ENCODE measurements at regions not wholly inside any gene's neighbourhood (a gene's known extent, or its start where the extent isn't known, plus 50 kb on each side); places are given as distances from the start of the nearest gene placed in this dataset.

- intact Hi-C loops (cut with DNase I), result loop anchor here in 1 of 2 donors (10.0 kb wide), 1 partner anchor 889 kb away; no protein-coding TSS in a partner anchor
- no peak for DNase-seq (ENCODE audit: low spot score)
These were observed 495.5 kb upstream of the ZFHX3 start for GRCh38 chr16:73543331-73543969.

- intact Hi-C loops (cut with DNase I), result loop anchor here in 1 of 2 donors (10.0 kb wide), 1 partner anchor 888 kb away; no protein-coding TSS in a partner anchor
- no peak for DNase-seq (ENCODE audit: low spot score)
These were observed 495.0 kb upstream of the ZFHX3 start for GRCh38 chr16:73542885-73543284.

GRCh38 chr16:73537921-73538320 lies 490.0 kb upstream of the ZFHX3 start:
- intact Hi-C loops (cut with DNase I), result no loop called here
- no peak for DNase-seq (ENCODE audit: low spot score)

GRCh38 chr16:73536931-73537330 lies 489.0 kb upstream of the ZFHX3 start:
- intact Hi-C loops (cut with DNase I), result no loop called here
- no peak for DNase-seq (ENCODE audit: low spot score)

- intact Hi-C loops (cut with DNase I), result no loop called here
These were observed 483.1 kb upstream of the ZFHX3 start for GRCh38 chr16:73531021-73531420.

DNA sequence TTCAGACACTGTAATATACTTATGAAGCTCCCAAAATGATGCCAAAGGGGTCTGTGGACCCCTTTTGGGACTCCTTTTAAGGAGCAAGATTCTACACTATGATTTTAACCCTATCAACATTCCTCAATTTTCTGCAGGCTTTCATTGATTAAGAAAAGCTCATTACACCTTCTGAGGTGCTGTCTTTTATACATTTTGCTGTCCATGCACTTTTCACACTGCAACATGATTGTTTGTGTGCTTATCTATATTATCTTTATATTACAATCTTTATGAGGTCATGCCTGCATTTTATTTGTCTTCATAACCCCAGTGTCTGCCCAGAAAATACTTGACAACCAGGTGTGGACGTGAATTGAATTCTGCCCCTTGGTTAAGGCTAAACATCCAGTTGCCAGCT lies 482.6 kb upstream of the ZFHX3 start:
- DNase-seq (ENCODE audit: low spot score), result no peak
- intact Hi-C loops (cut with DNase I), result no loop called here

More at GRCh38 chr16:73531021-73531420, 483.1 kb upstream of the ZFHX3 start:
- DNase-seq (ENCODE audit: low spot score), result no peak

GRCh38 chr16:73529303-73530012 lies 481.5 kb upstream of the ZFHX3 start:
- DNase-seq (ENCODE audit: low spot score), result no peak
- intact Hi-C loops (cut with DNase I), result no loop called here

- intact Hi-C loops (cut with DNase I), result no loop called here
- DNase-seq (ENCODE audit: low spot score), result no peak
These were observed 479.3 kb upstream of the ZFHX3 start for GRCh38 chr16:73527187-73527586.

DNA sequence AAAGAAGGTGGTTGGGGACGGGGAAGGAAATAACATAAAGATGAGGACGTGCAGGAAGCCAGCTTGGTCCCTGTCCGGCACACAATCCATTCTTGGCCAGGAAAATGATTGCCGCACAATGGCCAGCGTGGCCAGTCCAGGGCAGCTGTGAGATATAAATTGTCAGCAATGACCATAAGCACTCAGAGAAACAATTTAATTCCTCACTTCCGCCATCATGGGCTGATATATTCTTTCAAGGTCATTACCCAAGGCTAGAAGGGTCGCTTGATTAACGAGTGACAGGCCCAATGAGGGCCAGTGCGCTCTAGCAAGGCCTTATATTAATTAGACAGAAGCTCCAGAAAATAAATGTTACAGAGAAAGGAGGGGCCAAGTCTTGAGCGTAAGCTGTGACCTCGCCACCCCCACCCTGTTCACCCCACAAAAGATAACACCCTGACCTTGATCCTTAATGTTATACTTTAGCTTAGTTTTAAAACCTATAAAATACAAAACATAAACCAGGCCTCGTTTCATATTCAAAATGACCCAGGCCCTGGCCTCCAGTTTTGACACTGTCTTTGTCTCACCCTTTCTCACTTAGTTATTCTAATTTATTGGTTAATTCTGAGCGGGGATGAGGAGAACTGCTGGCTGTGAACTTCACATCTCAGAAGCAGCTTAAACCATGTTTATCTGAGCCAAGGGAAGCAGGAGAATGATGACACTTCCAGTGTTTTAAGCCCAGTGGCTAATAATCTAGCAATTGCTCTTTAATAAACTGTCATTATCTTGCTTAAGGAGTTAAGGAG lies 478.3 kb upstream of the ZFHX3 start:
- intact Hi-C loops (cut with DNase I), result no loop called here
- no peak for DNase-seq (ENCODE audit: low spot score)

- no peak for DNase-seq (ENCODE audit: low spot score)
- intact Hi-C loops (cut with DNase I), result no loop called here
These were observed 475.3 kb upstream of the ZFHX3 start for GRCh38 chr16:73523209-73523608.

- intact Hi-C loops (cut with DNase I), result no loop called here
- DNase-seq (ENCODE audit: low spot score), result no peak
These were observed 473.6 kb upstream of the ZFHX3 start for GRCh38 chr16:73521499-73521898.

GRCh38 chr16:73515616-73516015 lies 467.7 kb upstream of the ZFHX3 start:
- DNase-seq (ENCODE audit: low spot score), result no peak
- intact Hi-C loops (cut with DNase I), result no loop called here

DNA sequence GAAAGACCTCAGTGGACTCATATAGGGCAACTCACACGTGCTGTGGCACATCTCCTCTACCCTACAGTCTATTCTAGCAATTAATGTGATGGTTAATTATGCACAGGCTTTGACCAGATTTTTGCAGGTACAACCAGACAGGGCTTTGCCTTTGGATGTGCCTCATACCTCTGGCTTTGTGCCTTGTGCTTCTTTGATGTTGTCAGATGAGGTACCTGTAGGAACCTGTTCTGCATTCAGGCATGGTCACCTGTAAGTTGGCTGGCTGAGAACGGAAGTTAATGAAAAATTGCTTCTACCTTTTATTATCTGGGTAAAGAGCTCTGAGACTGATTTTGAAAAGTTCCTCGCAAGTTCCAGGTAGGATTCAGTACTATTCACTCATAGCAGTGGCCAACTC lies 462.9 kb upstream of the ZFHX3 start:
- intact Hi-C loops (cut with DNase I), result no loop called here
- no peak for DNase-seq (ENCODE audit: low spot score)

DNA sequence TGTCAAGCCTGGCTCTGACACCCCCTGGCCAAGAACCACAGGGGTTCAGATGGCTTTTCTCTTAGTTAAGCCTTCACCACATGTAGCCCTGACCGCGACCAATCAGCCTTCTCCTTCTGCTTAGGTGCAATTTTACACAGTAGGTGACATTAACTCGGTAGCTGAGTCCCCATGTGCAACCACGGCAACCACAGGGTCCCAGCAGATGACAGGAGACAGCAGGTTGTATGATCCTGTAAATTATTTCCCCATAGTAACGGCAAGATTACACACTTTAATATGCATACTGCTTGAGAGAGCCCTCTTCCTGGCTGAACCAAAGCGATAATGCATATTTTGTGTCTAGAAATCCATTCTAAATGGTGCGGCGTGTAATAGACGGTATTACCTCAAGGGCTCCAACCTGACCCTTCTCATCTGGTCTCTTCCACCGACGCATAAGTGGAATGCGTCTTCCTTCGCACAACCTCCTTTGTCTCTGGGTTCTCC lies 458.7 kb upstream of the ZFHX3 start:
- intact Hi-C loops (cut with DNase I), result no loop called here
- no peak for DNase-seq (ENCODE audit: low spot score)

DNA sequence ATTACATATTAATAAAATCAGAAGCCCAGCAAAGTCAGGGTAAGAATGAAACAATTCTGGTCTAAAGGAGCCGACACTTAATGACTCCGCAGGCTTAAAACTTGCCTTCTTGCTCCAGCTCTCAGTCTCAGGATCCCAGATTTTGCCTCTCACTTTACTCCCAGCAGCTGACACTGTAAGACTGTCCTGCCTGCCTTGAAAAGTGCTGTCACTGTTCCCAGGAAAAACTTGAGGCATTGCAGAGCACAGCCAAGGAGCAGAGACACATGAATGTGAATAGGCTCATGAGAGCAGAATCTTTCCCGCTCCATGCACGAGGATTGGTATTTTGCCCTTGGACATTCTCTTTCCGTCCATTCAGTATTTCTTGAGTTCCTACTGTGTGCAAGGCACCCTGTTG lies 457.6 kb upstream of the ZFHX3 start:
- intact Hi-C loops (cut with DNase I), result no loop called here

GRCh38 chr16:73504591-73505575 lies 457.0 kb upstream of the ZFHX3 start:
- intact Hi-C loops (cut with DNase I), result no loop called here
- no peak for DNase-seq (ENCODE audit: low spot score)

More for the DNA sequence above, 457.6 kb upstream of the ZFHX3 start:
- DNase-seq (ENCODE audit: low spot score), result no peak

DNA sequence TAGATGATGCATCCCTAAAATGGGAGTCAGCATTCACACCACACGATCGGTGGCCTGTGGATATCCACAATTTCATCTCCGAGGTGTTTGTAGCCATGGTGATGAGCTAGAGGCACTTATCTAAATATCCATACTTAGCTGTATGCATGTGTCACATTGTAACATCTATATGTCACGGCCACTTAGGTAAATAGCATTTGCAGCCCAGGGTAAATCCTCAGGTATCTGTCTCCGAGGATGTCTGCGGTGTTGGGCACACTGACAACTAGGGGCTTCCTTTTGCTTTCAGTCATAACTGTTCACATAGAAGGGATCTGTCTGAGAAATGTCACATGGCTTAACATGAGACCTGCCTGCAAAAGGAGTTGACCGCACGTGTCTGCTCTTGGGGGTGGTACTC lies 455.2 kb upstream of the ZFHX3 start:
- DNase-seq (ENCODE audit: low spot score), result no peak
- intact Hi-C loops (cut with DNase I), result no loop called here

- DNase-seq (ENCODE audit: low spot score), result no peak
- intact Hi-C loops (cut with DNase I), result no loop called here
These were observed 451.3 kb upstream of the ZFHX3 start for GRCh38 chr16:73499276-73499675.

DNA sequence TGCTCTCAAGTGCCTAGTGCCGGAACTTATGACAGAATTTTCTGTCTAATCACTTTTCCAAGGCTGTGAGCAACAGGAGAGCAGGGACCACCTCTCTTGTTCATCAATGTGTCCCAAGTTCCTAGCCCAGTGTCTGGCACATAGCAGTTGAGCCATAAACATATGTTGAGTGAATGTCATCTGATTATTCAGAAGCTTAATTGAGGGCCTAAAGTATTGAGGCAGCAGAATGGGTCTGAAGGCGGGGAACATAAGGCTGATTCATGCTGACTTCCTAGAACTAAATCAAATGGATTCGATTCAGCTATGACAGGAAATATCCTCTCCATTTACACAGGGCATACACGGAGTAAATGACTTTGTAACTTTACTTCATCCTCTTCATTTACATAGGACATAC lies 438.0 kb upstream of the ZFHX3 start:
- no peak for DNase-seq (ENCODE audit: low spot score)
- intact Hi-C loops (cut with DNase I), result no loop called here

All from posterior vena cava (tissue), 2 donors.